Esophagus mucosa (tissue), 1 donor: ENCODE measurements at regions not wholly inside any gene's neighbourhood (a gene's known extent, or its start where the extent isn't known, plus 50 kb on each side); places are given as distances from the start of the nearest gene placed in this dataset.
A peak's percentile ranks its signal among the peaks of the same experiment; 100 is the strongest.

ENCODE experiments used
- ATAC-seq: fragments of 200-7000 bp; cut with Tn5 transposase; one replicate; pipeline ENCODE4 v1.9.1; 2020
- donor health status: DM: yes; HTN: yes; CAD: no.

GRCh38 chr20:17810847-17811627 lies 111.3 kb downstream of the BANF2 start:
- ATAC-seq: no peak

- no peak for ATAC-seq
Measured at GRCh38 chr20:17810062-17810631, 110.4 kb downstream of the BANF2 start.

- ATAC-seq: no peak
Measured at GRCh38 chr20:17809362-17810061, 109.7 kb downstream of the BANF2 start.

- ATAC-seq: no peak
Measured at GRCh38 chr20:17808782-17809181, 109.0 kb downstream of the BANF2 start.

GRCh38 chr20:17808357-17808756 lies 108.6 kb downstream of the BANF2 start:
- peak; percentile 34 for ATAC-seq

- no peak for ATAC-seq
Measured at GRCh38 chr20:17807651-17808050, 107.9 kb downstream of the BANF2 start.

- ATAC-seq: peak; percentile 14
Measured at GRCh38 chr20:17806739-17807441, 107.1 kb downstream of the BANF2 start.

GRCh38 chr20:17806107-17806506 lies 106.3 kb downstream of the BANF2 start:
- ATAC-seq: no peak

GRCh38 chr20:17803765-17804164 lies 104.0 kb downstream of the BANF2 start:
- ATAC-seq: no peak

GRCh38 chr20:17799575-17800227 lies 99.9 kb downstream of the BANF2 start:
- no peak for ATAC-seq

GRCh38 chr20:17798601-17799000 lies 98.8 kb downstream of the BANF2 start:
- ATAC-seq: no peak

- ATAC-seq: no peak
Measured at GRCh38 chr20:17797579-17797978, 97.8 kb downstream of the BANF2 start.

GRCh38 chr20:17797161-17797560 lies 97.4 kb downstream of the BANF2 start:
- ATAC-seq: no peak

GRCh38 chr20:17796091-17796563 lies 96.4 kb downstream of the BANF2 start:
- no peak for ATAC-seq

- no peak for ATAC-seq
Measured at GRCh38 chr20:17795501-17796071, 95.8 kb downstream of the BANF2 start.

- no peak for ATAC-seq
Measured at GRCh38 chr20:17795003-17795402, 95.2 kb downstream of the BANF2 start.

- no peak for ATAC-seq
Measured at GRCh38 chr20:17794400-17794799, 94.6 kb downstream of the BANF2 start.

GRCh38 chr20:17793986-17794385 lies 94.2 kb downstream of the BANF2 start:
- ATAC-seq: no peak

- ATAC-seq: no peak
Measured at GRCh38 chr20:17790296-17790695, 90.5 kb downstream of the BANF2 start.

GRCh38 chr20:17787816-17788215 lies 88.0 kb downstream of the BANF2 start:
- ATAC-seq: no peak

GRCh38 chr20:17786221-17786718 lies 86.5 kb downstream of the BANF2 start:
- no peak for ATAC-seq
